ENCODE measurements at regions not wholly inside any gene's neighbourhood (a gene's known extent, or its start where the extent isn't known, plus 50 kb on each side); places are given as distances from the start of the nearest gene placed in this dataset.

GRCh38 chr4:81622474-81623184 is 150.9 kb upstream of the RASGEF1B start:
- DNase-seq: no peak

GRCh38 chr4:81622028-81622427 is 150.3 kb upstream of the RASGEF1B start:
- DNase-seq: no peak

- no peak for DNase-seq
Measured at GRCh38 chr4:81621490-81621889, 149.8 kb upstream of the RASGEF1B start.

- DNase-seq: no peak
Measured at GRCh38 chr4:81620442-81620841, 148.7 kb upstream of the RASGEF1B start.

GRCh38 chr4:81617545-81617944 is 145.8 kb upstream of the RASGEF1B start:
- no peak for DNase-seq

- no peak for DNase-seq
Measured at GRCh38 chr4:81611221-81611620, 139.5 kb upstream of the RASGEF1B start.

- no peak for DNase-seq
Measured at GRCh38 chr4:81609844-81610243, 138.1 kb upstream of the RASGEF1B start.

- no peak for DNase-seq
Measured at GRCh38 chr4:81607950-81608349, 136.2 kb upstream of the RASGEF1B start.

- DNase-seq: peak; percentile 4
Measured at GRCh38 chr4:81606801-81607501, 135.2 kb upstream of the RASGEF1B start.

GRCh38 chr4:81606166-81606565 is 134.5 kb upstream of the RASGEF1B start:
- peak; percentile 3 for DNase-seq

GRCh38 chr4:81605271-81605670 is 133.6 kb upstream of the RASGEF1B start:
- DNase-seq: no peak

GRCh38 chr4:81604683-81605218 is 133.0 kb upstream of the RASGEF1B start:
- peak; percentile 24 for DNase-seq

- no peak for DNase-seq
Measured at GRCh38 chr4:81602854-81603253, 131.1 kb upstream of the RASGEF1B start.

GRCh38 chr4:81601358-81601694 is 129.6 kb upstream of the RASGEF1B start:
- DNase-seq: peak; percentile 53

GRCh38 chr4:81600520-81601357 is 129.0 kb upstream of the RASGEF1B start:
- no peak for DNase-seq

- no peak for DNase-seq
Measured at GRCh38 chr4:81599742-81600380, 128.2 kb upstream of the RASGEF1B start.

- no peak for DNase-seq
Measured at GRCh38 chr4:81595798-81596610, 124.3 kb upstream of the RASGEF1B start.

GRCh38 chr4:81595287-81595686 is 123.6 kb upstream of the RASGEF1B start:
- no peak for DNase-seq

- DNase-seq: no peak
Measured at GRCh38 chr4:81594490-81595159, 122.9 kb upstream of the RASGEF1B start.

GRCh38 chr4:81592701-81593100 is 121.0 kb upstream of the RASGEF1B start:
- no peak for DNase-seq

GRCh38 chr4:81590596-81590995 is 118.9 kb upstream of the RASGEF1B start:
- no peak for DNase-seq

Data from fibroblast of skin of scalp (primary cell).